GM12875 (cell line): ENCODE measurements at regions not wholly inside any gene's neighbourhood (a gene's known extent, or its start where the extent isn't known, plus 50 kb on each side); places are given as distances from the start of the nearest gene placed in this dataset.

ENCODE experiments used
- H3K4me3 ChIP-seq: one replicate; pipeline ENCODE4 v1.5.1; 2011; ENCODE audit warnings: low read depth, low read length, control low read depth
- TF ChIP-seq, protein P1 (sequence below): IDR thresholded peaks from 2 replicates; pipeline ENCODE4 v1.5.1; 2011; ENCODE audit warnings: low read depth, mild to moderate bottlenecking, control low read depth, inconsistent platforms, low read length, moderate library complexity, borderline replicate concordance; ENCODE audit not compliant: insufficient read depth

GRCh38 chr5:92588876-92589275 is 992.1 kb downstream of the NR2F1-AS1 start:
- H3K4me3 ChIP-seq = no peak overlapping the region
- TF ChIP-seq, protein P1, sequence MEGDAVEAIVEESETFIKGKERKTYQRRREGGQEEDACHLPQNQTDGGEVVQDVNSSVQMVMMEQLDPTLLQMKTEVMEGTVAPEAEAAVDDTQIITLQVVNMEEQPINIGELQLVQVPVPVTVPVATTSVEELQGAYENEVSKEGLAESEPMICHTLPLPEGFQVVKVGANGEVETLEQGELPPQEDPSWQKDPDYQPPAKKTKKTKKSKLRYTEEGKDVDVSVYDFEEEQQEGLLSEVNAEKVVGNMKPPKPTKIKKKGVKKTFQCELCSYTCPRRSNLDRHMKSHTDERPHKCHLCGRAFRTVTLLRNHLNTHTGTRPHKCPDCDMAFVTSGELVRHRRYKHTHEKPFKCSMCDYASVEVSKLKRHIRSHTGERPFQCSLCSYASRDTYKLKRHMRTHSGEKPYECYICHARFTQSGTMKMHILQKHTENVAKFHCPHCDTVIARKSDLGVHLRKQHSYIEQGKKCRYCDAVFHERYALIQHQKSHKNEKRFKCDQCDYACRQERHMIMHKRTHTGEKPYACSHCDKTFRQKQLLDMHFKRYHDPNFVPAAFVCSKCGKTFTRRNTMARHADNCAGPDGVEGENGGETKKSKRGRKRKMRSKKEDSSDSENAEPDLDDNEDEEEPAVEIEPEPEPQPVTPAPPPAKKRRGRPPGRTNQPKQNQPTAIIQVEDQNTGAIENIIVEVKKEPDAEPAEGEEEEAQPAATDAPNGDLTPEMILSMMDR = no peak

GRCh38 chr5:92581690-92582089 is 999.3 kb downstream of the NR2F1-AS1 start:
- H3K4me3 ChIP-seq = no peak overlapping the region
- TF ChIP-seq, protein P1 = no peak

- TF ChIP-seq, protein P1 = no peak
- no peak overlapping the region for H3K4me3 ChIP-seq
Observed at GRCh38 chr5:92581249-92581648, 999.8 kb downstream of the NR2F1-AS1 start.

- TF ChIP-seq, protein P1 = no peak
- no peak overlapping the region for H3K4me3 ChIP-seq
Observed at GRCh38 chr5:92580814-92581213, 1000.2 kb downstream of the NR2F1-AS1 start.

DNA sequence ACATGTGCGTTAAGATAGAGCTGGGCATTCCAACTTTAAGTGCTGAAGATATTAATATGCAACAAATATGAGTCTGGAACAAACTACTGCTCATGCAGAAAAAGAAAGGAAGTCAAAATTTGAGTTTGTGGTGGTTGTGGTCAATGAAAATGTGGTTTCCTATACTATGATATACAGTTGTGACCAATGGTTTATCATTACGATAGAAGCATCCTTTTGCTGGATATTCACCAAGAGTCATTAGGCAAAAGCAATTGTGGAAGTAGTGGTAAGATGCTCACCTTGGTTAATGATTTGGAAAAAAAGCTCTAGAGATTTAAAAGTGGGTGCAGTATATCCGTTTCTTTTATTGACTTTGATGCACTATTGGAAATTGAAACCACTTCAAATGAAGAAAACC is 1007.0 kb downstream of the NR2F1-AS1 start:
- H3K4me3 ChIP-seq = no peak overlapping the region
- TF ChIP-seq, protein P1 = no peak

DNA sequence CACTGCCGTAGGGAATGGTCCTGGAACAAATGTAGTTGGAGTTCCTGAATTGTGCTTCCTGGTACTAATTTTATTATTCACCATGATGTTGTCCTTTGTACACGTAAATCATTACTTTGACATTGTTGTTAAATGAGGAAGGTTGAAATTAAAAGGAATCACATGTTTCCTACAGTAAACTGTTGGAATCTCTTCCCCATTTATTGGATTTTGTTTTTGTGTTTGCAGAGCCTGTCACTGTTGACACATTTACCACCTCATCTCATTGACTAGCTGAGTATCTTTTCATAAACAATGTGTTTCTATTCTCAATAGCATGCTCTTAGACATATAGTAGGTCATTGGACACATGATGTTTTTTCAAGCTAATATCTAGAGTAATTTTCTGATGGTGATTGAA is 1012.5 kb downstream of the NR2F1-AS1 start:
- TF ChIP-seq, protein P1 = no peak
- no peak overlapping the region for H3K4me3 ChIP-seq

- TF ChIP-seq, protein P1 = no peak
- no peak overlapping the region for H3K4me3 ChIP-seq
Observed at GRCh38 chr5:92567831-92568450, 1013.1 kb downstream of the NR2F1-AS1 start.
